ENCODE measurements at regions not wholly inside any gene's neighbourhood (a gene's known extent, or its start where the extent isn't known, plus 50 kb on each side); places are given as distances from the start of the nearest gene placed in this dataset.
"Not testable (repeated sequence)": the region's sequence is repeated elsewhere in the genome, so short reads cannot be mapped to it uniquely, and the experiment has no call there.

DNA sequence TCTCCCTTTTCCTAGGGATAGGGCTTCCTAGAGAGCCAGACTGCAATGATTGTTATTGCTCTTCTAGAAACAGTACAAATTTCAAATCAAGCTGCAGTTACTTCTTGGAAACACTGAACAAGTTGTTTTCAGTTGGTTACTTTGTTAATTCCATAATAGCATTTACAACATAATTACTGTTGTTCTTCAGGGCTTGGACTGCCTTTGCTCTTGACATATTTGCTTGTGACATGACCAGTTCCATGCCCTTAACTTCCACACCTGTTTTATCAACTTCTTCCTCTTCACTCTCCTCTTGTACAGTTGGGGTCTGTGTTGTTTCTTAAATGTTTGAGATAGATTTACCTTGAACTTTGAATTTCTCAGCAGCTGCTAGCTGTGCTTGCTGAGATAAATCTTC lies 104.4 kb downstream of the SEC23IP start:
- no peak for DNase-seq

DNA sequence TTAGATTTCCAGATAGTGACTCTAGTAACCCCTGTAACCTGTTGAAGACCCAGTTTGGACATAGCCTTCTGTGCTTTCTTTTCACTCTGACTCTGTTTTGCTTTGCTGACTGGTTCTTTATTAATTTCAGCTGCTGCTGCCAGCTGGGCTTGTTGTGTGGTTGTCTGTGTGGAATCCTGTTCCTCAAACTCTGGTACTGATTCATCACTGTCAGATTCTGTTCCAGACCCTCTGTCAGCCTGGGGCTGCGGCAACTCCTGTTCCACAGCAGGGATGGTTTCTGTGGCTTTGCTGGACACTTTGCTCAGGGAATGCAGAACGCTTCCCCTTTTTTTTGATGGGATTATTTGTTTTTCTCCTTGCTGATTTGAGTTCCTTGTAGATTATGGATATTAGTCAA lies 104.9 kb downstream of the SEC23IP start:
- no peak for DNase-seq

DNA sequence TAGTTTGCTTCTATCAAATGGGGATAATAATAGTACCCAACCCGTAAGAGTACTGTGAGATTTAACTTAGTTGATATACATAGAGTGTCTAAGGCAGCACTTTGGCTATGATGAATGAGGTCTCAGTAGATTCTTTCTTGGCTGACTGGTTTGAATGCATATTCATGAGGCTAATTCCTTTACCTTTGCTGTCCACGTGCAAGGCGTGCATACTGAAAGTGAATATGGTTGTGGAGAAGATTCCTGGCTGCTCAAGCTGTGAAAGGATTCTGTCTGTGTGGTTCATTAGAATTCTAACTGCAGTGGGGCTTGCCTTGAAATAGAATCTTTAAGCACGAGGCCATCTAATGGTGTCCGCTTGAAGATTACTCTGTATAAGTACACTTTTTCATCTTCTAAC lies 110.3 kb downstream of the SEC23IP start:
- no peak for DNase-seq

DNA sequence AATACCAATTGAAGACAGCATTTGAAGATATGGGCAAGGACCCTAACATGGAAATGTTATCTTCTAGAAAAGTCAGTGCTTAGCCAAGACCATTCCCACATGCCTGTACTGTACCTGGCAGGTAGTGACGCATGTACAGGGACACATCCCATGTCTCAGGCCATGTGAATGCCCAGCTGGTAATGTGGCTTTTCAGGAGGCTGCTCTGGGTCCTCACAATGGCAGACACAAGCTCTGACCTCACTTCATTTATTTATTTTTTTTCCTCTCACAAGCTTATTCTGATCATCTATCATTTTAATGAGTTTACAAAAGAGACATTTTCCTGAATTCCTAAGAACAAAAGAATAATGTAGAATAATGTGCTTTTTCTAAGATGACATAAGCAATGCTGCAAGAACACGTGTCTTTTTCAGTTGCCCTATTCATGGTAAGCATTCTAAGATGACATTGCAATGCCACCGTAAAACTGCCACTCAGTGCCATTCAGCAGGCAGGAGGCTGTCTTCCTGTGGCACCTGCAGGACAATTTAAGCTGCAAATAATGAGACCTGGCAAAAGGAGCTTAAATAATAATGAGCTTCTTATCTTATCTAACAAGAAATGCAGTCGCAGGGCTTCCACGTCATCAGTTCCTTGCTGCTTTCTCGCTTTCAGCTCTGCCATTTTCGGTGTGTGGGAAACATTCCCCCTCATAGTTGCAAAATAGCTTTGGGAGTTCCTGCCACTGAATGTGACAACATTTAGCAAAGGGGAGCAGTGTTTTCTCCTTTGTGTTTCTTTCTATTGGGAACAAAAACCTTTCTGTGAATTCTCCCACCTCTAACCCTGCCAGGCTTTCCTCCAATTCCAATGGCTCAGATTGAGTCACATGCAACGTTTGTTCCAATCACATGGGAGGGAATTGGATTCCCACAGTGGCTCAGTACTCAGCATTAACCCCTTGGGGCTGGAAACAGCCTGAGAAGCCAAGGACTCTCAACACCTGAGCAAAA lies 113.0 kb downstream of the SEC23IP start:
- no peak for DNase-seq

DNA sequence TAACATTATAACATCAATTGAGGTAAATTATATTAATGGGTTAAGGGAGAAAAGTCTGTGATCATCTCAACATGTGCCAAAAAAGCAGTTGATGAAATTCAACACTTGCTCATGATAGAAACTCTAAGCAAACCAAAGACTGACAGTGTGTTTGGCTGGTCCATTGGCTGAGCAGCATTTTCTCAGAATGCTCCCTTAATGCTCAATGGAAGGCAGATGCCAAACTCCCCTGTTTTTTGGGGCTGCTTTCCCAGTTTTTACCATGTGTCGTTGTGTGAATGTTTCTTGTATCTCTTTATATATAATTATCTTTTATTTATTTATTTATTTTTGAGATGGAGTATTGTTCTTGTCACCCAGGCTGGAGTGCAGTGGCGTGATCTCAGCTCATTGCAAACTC lies 114.7 kb downstream of the SEC23IP start:
- DNase-seq: no peak

DNA sequence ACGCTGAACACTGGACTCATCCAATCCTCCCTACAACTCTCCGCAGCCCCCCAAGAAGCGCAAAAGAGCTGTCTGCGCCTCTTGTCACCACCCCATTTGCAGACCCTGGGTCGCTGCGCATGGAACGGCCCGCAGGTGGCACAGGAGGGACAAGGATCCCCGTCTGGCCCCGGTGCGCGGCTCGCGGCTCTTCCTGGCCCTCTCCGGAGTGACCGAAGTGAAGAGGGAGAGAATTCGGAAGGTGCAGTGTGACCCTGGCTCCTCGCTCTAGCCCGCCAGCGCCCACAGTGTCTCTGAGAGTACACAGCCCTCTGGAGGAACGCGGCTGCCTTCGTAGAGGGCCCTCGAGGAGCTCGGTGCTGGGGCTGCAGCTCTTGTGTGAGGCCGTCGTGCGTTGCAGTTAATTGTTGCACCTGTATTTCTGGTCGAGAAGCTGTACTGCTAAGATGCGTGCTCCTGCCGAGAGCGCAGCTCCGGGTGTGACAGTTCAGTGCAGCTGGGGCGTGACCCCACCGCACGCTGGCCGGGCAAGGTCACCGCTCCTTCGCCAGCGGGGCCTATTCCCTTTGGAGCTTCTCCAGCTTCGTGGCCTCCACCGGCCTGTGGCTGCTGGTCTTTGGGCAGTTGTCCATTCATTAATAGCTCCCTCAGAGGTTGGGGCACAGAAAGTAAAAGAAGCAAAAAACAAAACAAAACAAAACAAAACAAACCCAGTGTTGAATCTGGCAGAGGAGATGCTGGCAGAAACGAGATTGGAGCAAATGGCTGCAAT lies 119.0 kb downstream of the SEC23IP start:
- no peak for DNase-seq

DNA sequence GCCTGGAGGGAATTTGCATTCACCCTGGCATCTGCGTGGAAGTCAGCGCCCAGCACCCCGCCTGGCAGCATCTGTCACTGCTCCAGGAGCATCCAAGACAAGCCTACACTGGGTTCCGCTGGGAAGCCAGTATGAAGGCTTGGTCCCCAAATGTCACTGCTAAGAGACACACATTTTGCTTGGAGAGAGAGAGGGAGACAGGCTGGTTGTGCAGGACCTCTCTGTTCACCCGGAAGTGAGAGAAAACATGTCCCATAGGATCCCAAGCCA lies 119.5 kb downstream of the SEC23IP start:
- peak; percentile 2 for DNase-seq

DNA sequence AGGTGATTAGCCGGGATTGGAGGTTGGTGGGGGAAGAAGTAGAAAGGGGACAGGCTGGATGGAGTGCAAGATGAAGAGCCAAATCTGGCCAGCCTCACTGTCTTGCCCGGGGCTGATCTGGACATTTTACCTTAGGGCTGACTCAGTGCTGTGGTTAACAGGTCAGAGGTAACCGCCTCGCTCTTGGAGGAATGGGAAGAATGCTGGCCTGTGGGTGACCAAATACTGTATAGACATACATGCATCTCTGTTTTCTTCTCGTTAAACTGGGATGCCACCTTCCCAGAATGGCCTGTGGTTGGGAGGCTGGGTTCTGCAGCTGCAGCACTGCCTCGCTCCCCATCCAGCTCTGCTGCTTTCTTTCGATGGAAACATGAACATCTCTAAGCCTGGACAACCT lies 120.0 kb downstream of the SEC23IP start:
- no peak for DNase-seq

DNA sequence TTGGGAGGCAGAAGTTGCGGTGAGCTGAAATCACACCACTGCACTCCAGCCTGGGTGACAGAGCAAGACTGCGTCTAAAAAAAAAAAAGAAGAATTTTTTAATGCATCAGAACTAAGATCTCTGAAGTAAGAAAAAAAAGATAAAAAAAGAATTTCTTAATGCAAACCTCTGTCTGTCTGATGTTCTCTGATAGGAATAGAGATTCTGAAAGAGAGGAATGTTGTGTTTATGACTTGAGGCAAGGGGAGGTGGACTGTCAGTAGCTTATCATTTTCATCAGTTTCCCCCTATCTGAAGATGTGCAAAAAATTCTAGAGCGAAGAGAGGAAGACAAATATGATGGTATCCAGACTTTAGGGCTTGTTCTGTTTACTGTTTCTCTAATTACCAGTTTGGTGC lies 121.5 kb downstream of the SEC23IP start:
- no peak for DNase-seq

DNA sequence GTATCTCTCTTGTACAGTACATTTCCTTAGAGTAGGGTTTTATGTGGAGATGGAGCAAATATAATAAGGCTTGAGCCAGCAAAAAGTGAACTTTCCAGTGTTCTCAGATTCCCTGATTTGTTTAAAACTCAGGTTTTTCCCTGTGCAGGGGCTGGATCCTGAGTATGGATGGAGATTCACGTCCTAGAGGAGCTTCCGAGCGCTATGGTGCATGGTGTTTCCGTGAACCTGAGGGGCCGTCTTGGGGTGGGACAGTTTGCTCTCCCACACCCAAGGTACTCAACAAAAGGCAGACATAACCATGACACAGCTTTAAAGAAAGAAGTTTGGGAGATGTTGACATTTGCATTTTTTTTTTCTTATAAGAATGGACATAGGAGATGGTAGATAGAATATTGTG lies 122.5 kb downstream of the SEC23IP start:
- DNase-seq: no peak

DNA sequence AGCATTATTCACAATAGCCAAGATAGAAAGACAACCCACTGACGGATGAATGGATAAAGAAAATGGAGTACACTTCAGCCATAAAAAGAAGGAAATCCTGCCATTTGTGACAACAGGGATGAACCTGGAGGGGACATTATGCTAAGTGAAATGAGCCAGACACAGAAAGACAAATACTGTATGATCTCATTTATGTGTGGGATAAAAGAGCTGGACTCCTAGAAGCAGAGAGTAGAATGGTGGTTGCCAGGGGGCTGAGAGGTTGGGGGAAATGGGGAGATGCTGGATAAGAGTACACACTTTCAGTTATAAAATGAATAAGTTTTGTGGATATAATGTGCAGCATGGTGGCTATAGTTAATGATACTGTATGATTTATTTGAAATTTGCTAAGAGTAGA lies 124.4 kb downstream of the SEC23IP start:
- no peak for DNase-seq

DNA sequence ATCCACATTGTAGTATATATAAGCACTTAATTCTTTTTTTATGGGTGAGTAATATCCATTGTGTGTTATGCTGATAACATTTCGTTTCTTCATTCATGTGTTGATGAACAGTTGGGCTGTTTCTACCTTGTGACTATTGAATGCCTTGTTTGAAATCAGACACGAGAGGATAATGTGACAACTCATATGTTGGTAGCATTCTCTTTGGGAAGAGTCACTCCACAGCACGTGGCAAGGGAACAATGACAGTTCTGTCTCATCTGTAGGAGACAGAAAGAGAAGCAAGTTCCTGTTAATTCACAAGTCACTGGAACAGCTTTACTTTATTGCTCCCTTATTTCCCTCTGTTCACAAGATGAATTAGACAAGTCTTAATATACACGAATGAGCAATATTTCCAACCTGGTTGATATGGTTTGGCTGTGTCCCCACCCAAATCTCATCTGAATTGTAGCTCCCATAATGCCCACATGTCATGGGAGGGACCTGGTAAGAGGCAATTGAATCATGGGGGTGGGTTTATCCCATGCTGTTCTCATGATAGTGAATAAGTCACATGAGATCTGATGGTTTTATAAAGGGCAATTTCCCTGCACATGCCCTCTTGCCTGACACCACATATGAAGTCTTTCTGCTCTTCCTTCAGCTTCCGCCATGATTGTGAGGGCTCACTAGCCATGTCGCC lies 125.3 kb downstream of the SEC23IP start:
- DNase-seq: no peak

DNA sequence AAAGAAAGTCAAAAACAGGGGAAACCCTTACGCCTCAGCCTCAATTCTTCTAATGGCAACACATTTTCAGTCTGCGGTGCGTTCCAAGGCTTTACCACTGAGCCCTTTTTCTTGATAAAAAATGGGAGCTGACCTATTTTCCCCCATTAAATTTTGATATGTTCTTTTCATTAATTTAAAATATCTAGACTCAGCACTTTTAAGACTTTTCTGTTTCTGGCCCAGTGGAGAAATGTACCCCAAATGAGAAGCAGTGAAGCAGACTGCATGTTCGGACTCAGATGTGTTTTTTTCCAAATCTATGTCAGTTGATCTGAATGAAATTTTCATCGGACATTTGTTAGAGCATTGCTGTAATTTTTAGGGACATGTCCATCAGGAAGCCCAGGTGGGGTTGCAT lies 126.2 kb downstream of the SEC23IP start:
- no peak for DNase-seq

DNA sequence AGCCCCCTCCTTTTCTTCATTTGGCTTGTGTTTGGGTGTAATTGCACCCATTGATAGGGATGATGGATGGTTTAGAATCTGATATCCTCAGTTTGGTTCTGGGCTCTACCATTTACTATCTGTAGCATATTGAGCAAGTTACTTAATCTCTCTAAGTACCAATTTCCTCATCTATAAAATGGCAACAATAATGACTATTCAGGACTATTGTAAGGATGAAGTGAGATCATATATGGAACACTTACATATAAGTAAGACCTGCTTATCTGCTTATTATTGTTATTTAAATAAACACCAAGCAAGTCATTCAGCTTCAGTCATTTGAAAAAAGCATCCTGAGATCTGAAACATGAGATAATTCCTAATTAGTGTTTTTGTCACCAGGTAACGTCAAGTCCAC lies 127.0 kb downstream of the SEC23IP start:
- DNase-seq: no peak

DNA sequence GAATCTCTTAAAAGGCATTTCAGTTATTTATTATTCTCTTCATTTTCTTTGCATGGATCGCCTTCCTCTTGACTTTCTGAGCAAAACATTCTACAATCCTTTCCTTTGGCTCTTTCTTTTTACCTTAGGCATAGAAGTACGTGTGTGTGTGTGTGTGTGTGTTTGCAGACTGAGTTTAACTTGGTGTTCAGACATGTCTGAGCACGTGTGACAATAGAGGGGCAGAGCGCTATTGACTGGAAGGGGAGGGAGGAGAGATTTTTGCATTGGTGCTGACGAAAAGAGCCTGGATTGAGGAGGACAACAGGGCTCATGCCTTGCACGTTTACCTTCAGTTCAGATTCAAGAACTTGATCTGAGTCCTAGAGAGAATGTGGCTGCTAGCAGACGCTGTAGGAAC lies 129.8 kb downstream of the SEC23IP start:
- DNase-seq: no peak

DNA sequence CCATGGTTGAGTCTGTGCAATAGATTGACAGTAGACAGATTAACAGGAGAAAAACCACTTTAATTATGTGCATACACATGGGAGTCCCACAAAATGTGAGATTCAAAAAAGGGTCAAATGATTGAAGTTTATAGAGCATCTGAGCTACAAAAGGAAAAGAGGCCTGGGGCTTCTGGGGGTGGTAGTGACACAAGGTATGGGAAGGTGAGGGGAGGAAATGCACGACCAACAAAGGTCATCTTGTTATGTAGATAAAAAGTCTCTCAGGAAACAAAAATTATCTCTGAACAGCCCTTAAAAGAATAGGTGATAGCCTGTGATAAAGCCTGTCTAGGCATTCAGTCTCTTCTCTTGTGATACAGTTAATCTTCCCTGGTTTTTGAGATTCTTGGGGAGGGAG lies 141.7 kb downstream of the SEC23IP start:
- DNase-seq: no peak

DNA sequence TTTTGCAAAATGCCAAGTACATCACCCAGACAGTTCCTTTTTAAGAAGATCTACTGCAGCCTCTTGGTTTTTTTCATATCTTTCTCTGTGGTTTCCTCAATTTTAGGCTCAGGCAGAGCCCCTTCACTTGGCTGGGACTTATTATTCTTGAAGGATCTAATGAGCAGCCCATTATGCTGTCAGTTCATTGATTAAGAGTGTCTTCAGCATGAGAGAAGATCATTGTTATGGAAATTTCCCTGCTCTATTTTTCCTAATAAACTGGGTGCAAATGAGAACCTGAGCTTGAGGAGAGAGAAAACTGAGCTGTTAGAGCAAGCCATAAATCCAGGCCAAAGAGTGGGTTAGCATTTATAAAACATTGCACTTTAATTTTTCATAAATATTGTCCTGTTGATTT lies 146.5 kb downstream of the SEC23IP start:
- no peak for DNase-seq

DNA sequence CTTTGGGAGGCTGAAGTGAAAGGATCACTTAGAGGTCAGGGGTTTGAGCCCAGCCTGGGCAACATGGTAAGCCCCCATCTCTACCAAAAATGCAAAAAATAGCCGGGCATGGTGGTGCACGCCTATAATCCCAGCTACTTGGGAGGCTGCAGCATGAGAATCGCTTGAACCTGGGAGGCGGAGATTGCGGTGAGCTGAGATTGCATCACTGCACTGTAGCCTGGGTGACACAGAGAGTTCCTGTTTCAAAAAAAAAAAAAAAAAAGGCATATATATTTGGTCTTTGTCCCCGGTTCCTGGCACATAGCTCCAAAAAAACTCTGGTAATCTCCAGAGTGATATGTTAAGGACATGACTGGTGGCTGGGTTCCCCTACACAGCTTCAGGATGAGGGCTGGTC lies 147.3 kb downstream of the SEC23IP start:
- DNase-seq: no peak

DNA sequence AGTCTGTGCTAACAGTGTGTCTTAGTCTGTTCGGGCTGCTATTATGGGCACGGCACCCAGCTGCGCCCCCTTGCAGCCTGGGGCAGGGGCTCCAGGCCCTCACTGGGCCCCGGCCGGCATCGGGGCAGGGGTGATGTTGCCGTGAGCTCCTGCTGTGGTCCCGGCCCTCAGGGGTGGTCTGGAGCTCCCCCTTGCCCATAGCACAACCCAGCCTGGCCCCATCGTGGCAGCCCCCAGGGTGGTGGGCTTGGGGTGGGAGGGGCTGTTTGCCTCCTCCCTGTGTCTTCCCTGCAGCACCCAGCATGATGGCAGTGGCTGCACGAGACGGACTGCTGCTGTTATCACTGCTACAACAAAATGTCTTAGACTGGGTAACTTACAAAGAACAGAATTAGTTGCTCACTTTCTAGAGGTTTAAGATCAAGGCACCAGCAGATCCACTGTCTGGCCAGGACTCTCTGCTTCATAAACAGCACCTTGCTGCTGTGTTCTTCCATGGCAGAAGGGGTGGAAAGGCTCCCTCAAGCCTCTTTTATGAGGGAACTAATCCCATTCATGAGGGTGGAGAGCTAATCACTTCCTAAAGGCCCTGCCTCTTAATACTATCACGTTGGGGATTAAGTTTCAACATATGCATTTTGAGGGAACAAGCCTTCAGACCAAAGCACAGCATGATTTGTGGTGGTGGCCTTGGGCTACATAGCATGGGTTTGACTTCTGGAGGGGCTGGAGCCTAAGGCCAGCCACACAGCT lies 149.5 kb downstream of the SEC23IP start:
- DNase-seq: no peak

DNA sequence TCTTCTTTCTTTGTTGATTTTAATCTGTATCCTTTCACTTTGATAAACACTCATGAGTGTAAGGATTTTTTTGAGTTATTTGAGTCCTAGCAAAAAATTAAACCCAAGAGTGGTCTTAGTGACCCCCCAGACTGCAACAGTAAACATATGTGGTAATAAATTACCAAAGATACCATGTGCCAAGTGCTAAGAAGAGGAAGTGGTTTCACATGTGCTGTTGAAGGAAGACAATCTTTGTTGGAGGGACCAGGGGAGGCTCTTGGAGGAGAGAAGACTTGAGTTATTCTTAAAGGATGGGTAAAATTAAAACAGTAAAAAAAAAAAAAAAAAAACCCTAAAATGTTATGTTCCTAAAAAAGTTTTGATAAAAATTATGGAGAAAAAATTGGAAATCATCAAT lies 150.2 kb downstream of the SEC23IP start:
- DNase-seq: no peak

DNA sequence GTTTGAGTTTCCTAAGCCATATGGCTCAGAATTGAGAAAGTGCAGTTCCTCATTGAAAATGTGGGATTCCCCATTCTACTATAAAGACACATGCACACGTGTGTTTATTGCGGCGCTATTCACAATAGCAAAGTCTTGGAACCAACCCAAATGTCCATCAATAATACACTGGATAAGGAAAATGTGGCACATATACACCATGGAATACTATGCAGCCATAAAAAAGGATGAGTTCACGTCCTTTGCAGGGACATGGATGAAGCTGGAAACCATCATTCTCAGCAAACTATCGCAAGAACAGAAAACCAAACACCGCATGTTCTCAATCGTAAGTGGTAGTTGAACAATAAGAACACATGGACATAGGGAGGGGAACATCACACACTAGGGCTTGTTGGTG lies 154.8 kb downstream of the SEC23IP start:
- not testable (repeated sequence) for DNase-seq

DNA sequence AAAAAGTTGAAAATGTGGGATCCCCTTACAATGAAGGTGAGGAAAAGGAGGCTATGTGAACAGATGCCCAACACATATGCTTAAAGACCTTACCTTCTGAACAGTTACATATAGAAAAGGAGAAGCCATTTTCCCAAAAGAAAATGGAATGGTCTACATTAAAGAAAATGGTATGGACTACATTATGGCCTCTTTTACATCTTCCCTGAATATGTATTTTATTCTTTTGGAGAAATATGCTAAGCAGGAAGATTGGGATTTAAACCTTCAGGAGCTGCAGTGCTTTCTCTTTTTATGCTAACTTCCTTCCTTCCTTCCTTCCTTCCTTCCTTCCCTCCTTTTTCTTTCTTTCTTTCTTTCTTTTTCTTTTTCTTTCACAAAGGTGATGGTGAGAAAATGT lies 155.4 kb downstream of the SEC23IP start:
- no peak for DNase-seq

DNA sequence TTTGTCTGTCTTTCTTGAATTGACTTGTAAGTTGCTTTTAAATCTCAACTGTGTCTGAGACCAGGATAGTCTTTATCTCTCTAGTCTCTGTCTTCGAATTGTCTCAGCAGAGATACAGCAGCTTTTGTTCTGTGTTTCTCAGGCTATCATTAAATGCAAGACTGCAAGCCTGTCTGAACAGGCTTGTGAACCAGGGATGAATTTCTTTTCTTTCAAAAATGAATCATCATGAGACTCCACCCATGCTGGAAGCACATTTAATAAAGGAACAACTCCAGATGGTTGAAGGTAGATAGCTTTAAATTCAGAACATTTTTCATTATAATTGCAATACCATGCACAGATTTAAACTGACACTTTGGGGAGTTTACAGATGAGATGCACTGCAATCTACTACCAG lies 155.9 kb downstream of the SEC23IP start:
- peak; percentile 36 for DNase-seq
